ENCODE measurements at regions not wholly inside any gene's neighbourhood (a gene's known extent, or its start where the extent isn't known, plus 50 kb on each side); places are given as distances from the start of the nearest gene placed in this dataset.

GRCh38 chr15:69781411-69782125 lies 316.1 kb downstream of the TLE3 start:
- TF ChIP-seq CTCF (IDR thresholded peaks at IDR 0.05): no peak
- no peak for TF ChIP-seq MYC (IDR thresholded peaks at IDR 0.05; ENCODE audit: borderline replicate concordance, low read length)
